ENCODE measurements at regions not wholly inside any gene's neighbourhood (a gene's known extent, or its start where the extent isn't known, plus 50 kb on each side); places are given as distances from the start of the nearest gene placed in this dataset.

DNA sequence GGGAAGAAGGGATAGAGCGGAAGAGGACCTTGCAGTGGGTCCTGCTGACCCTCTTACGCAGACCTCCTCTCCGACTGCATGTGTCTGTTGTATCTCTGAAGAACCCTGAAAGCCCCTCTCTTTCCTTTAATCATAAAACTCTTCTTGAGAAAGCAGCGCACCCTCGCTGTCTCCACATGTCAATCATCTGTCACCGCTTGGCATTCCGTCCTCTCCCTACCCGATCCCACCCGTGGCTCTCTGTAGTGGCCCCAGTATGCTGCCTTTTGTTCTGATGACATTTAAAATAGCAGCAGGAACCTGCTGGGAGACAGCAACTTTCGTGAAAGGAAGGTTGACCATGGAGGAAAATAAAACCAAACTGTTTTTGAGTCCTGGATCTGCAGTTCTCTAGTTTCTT is 582.9 kb upstream of the SALL3 start:
- TF ChIP-seq JUND (IDR thresholded peaks at IDR 0.05; ENCODE audit: low read depth), result no peak
- in situ Hi-C loops (cut with HindIII; ENCODE audit: low pct_unique_long_range_greater_than_20kb, low sequenced_read_pairs), result no loop called here
- no peak for DNase-seq (ENCODE audit: low read depth in 1 of 2, low spot score in 1 of 2)

DNA sequence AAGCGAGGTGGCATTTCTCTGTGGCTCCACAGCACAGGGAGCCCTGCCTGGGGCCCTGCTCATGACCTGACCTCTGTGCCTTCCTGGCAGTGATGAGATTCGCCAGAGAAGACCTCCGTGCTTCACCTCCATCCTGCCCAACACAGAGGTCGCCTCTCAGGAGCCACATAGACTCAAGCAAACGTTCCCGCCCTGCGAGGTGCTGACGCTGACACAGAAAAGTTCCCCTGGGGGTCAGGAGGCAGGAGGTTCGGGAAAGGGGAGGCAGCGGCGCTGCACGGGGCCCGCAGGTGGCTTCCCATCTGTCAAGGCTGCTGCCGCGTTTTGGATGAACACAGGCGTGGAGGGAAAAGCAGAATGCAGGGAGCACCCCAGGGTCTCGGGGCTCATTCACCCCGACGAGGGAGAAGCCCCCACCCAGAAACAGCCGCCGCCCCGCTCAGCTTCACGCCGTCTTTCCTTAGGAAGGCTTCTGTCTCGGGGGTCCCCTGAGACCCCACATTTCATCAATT is 579.6 kb upstream of the SALL3 start:
- TF ChIP-seq JUND (IDR thresholded peaks at IDR 0.05; ENCODE audit: low read depth), result no peak
- no peak for DNase-seq (ENCODE audit: low read depth in 1 of 2, low spot score in 1 of 2)
- in situ Hi-C loops (cut with HindIII; ENCODE audit: low pct_unique_long_range_greater_than_20kb, low sequenced_read_pairs), result no loop called here

DNA sequence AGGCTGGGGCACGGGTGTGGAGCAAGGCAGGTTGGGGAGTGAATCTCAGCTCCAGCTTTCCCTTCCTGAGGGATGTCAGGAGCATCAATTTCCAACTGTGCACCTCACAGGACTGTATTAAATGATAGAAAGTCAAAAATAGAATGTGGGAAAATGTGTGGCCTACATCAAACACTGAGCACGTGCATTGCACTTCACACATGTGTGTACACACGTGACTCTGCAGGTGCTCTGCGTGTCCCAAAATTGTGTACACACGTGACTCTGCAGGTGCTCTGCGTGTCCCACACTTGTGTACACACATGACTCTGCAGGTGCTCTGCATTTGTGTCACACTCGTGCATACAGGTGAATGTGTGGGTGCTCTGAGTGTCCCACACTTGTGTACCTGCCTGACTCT is 577.2 kb upstream of the SALL3 start:
- in situ Hi-C loops (cut with HindIII; ENCODE audit: low pct_unique_long_range_greater_than_20kb, low sequenced_read_pairs), result no loop called here
- no peak for DNase-seq (ENCODE audit: low read depth in 1 of 2, low spot score in 1 of 2)
- no peak for TF ChIP-seq JUND (IDR thresholded peaks at IDR 0.05; ENCODE audit: low read depth)

DNA sequence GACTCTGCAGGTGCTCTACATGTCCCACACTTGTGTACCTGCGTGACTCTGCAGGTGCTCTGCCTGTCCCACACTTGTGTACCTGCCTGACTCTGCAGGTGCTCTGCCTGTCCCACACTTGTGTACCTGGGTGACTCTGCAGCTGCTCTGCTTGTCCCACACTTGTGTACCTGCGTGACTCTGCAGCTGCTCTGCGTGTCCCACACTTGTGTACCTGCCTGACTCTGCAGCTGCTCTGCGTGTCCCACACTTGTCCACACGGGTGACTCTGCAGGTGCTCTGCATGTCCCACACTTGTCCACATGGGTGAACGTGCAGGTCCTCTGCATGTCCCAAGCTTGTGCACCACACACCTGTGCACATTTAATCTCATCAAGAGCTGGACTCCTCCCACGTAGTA is 576.7 kb upstream of the SALL3 start:
- DNase-seq (ENCODE audit: low read depth in 1 of 2, low spot score in 1 of 2), result no peak
- in situ Hi-C loops (cut with HindIII; ENCODE audit: low pct_unique_long_range_greater_than_20kb, low sequenced_read_pairs), result no loop called here
- TF ChIP-seq JUND (IDR thresholded peaks at IDR 0.05; ENCODE audit: low read depth), result no peak

DNA sequence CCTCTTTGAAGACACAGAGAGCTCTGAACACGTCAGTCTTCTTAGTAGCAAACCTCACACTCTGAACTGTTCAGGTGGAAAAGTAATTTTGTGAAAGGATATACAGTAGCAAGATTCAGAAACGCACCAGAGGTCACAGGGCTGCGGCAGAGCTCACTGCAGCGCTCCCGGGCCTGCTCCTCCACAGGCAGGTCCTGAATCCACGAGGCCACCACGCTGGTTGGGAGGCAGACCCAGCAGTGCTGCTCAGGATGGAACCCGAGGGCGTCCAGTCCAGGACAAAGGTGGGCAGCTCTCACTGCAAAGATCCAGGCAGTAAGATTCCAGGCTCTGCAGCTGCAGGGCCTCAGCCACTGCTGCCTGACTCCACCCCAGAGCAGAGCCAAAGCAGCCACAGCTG is 576.2 kb upstream of the SALL3 start:
- DNase-seq (ENCODE audit: low read depth in 1 of 2, low spot score in 1 of 2), result no peak
- in situ Hi-C loops (cut with HindIII; ENCODE audit: low pct_unique_long_range_greater_than_20kb, low sequenced_read_pairs), result no loop called here
- TF ChIP-seq JUND (IDR thresholded peaks at IDR 0.05; ENCODE audit: low read depth), result no peak

DNA sequence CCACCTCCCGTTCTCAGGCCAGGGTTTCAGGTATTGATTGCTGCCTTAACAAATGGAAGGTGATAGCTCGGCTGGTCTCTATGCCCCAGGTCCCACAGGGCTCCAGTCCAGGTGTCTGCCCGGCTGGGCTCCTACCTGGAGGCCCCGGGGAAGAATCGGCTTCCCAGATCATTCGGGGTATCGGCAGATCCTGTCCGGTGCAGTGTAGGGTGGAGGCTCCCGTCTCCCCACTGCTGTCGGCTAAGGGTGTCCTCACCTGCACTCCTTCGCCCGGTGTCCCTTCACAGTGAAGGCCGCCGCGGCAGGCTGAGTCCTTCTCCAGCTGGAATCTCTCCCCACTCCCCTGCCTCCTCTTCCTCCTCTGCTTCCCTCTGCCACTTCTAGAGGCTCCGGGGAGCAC is 573.9 kb upstream of the SALL3 start:
- in situ Hi-C loops (cut with HindIII; ENCODE audit: low pct_unique_long_range_greater_than_20kb, low sequenced_read_pairs), result no loop called here
- no peak for TF ChIP-seq JUND (IDR thresholded peaks at IDR 0.05; ENCODE audit: low read depth)
- DNase-seq (ENCODE audit: low read depth in 1 of 2, low spot score in 1 of 2), result no peak

DNA sequence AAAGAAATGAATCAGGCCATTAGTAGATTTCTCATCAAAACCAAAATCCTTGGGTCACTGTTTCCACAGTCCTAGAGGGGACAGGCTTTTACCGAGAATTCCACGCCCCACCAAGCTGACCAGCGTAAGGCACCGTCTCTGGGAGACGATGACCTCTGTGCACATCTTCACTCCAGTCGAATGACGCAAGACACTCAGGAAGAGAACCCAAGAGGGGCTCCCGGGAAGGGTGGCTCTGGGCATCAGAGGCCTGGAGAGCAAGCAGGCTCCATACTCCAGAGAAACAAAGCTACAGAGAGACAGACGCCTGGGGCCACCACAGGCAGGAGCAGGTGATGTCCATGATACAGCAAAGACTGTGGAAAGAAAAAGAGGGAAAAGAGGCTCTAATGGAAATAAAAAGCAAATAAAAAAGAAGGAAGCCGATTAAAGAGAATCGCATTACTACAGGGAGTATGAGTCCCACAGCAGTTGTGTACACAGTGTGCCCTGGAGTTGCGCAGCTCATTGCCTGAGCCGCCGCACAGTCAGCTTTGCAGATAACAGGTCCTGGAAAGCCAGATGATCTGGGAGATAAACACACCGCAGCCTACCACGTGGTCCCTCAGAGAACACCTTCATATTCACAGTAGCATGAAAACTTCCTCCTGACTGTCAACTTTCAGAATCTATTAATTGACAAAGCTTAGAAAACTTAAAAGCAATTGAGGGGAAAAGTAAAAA is 572.7 kb upstream of the SALL3 start:
- in situ Hi-C loops (cut with HindIII; ENCODE audit: low pct_unique_long_range_greater_than_20kb, low sequenced_read_pairs), result no loop called here
- DNase-seq (ENCODE audit: low read depth in 1 of 2, low spot score in 1 of 2), result no peak
- no peak for TF ChIP-seq JUND (IDR thresholded peaks at IDR 0.05; ENCODE audit: low read depth)

DNA sequence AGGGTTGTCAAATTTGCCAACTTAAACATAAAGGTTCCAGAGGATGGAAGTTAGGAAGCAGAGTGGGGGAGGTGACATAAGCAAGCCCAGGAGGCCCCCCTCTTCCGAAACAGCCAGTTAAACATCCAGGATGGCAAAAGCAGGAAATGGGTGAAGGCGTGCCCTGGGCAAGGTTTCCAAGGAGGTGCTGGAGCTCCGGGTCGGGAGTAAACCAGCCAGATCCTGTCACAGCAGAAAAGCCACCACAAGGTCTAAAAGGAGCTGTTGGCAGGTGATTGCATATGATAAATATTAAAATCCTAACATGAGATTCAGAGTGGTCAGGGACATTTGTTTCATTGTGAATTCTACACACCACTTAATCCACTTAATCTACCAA is 572.2 kb upstream of the SALL3 start:
- in situ Hi-C loops (cut with HindIII; ENCODE audit: low pct_unique_long_range_greater_than_20kb, low sequenced_read_pairs), result no loop called here
- TF ChIP-seq JUND (IDR thresholded peaks at IDR 0.05; ENCODE audit: low read depth), result no peak
- no peak for DNase-seq (ENCODE audit: low read depth in 1 of 2, low spot score in 1 of 2)

DNA sequence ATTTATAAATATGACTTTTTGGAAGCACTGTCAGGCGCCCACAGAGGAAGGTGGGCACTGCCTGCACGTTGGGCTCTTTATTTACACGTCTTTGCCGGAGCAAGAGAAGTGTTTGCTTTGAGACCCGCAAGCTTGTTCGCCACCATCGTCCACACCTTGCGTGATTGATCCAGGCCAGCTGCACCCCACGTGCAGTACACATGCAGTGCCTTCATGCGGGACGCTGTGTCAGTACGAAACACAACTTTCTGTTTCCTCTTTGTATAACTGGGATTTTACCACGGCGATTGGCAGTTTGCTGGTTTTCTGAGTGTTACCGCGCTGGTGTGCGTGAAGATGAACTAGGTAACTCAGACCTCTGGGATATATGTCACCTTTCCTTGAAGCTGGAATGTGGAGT is 571.0 kb upstream of the SALL3 start:
- in situ Hi-C loops (cut with HindIII; ENCODE audit: low pct_unique_long_range_greater_than_20kb, low sequenced_read_pairs), result no loop called here
- TF ChIP-seq JUND (IDR thresholded peaks at IDR 0.05; ENCODE audit: low read depth), result no peak
- no peak for DNase-seq (ENCODE audit: low read depth in 1 of 2, low spot score in 1 of 2)

DNA sequence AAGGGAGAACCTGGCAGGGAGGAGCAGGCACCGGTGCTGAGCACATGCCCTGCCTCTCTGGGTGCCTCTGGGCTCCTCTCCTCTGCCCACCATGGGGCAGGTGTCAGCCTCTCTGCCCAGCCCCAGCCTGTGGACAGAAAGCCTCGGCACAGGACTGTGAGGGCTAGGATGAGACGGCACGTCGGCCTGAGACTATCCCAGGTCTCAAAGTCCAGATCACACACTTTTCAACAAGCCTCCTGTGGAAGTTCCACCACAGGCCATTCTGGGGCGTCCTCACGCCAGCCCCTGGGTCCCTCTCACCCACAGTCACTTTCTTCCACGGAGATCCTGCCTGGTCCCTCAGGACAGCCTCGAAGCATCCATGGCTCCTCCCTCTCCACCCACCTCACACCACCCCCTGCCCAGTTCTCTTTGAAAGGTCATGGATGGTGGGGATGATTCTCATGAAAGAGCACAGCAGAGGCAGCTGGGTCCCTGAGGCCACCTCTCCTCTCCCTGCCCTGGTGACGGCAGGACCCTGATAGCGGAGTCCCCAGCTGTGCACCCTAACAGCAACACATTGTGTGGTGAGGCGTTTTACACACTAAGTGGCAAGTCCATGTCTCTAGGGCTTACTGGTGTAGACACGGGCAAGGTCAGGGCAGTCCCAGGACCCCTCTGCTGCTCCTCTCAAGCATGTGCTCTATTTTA is 569.4 kb upstream of the SALL3 start:
- TF ChIP-seq JUND (IDR thresholded peaks at IDR 0.05; ENCODE audit: low read depth), result no peak
- in situ Hi-C loops (cut with HindIII; ENCODE audit: low pct_unique_long_range_greater_than_20kb, low sequenced_read_pairs), result no loop called here

DNA sequence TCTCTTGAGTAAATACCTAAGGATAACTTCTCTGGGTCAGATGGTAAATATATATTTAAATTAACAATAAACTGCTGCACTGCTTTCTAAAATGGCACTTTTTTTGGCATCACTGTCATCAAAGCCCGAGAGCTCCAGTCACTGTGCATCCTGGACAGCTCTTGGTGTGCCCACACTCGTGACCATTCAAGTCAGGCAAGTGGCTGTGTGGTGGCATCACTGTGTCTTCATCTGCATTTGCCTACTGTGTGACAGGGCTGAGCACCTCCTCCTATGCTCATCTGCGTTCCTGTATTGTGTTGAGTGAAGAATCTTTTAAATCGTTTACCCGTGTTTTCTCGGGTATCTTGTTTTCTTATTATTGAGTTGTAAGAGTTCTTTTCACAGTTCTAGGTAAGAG is 568.1 kb upstream of the SALL3 start:
- peak in 1 of 2 experiments; percentile 1 for DNase-seq (ENCODE audit: low read depth in 1 of 2, low spot score in 1 of 2)
- in situ Hi-C loops (cut with HindIII; ENCODE audit: low pct_unique_long_range_greater_than_20kb, low sequenced_read_pairs), result no loop called here

More for the DNA sequence above, 569.4 kb upstream of the SALL3 start:
- no peak for DNase-seq (ENCODE audit: low read depth in 1 of 2, low spot score in 1 of 2)

DNA sequence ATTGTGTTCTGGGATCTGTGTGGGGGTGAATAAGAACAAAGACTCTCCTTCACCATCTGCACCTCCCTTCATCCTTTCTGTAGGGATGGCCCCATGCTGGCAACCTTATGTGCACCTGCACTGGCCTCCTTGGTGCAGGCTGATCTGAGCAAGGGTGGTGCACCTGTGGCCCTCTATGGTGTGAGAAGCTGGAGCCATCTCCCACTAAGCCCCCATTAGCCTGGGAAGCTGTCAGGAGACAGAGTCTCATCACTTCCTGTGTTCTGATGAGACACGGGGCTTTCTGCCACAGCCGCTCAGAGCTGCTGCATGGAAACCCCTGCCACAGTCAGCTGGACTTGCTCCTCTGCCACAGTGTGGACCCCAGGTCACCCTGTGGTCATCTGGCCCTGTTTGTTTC is 565.3 kb upstream of the SALL3 start:
- in situ Hi-C loops (cut with HindIII; ENCODE audit: low pct_unique_long_range_greater_than_20kb, low sequenced_read_pairs), result no loop called here

More for the DNA sequence above, 568.1 kb upstream of the SALL3 start:
- TF ChIP-seq JUND (IDR thresholded peaks at IDR 0.05; ENCODE audit: low read depth), result no peak

DNA sequence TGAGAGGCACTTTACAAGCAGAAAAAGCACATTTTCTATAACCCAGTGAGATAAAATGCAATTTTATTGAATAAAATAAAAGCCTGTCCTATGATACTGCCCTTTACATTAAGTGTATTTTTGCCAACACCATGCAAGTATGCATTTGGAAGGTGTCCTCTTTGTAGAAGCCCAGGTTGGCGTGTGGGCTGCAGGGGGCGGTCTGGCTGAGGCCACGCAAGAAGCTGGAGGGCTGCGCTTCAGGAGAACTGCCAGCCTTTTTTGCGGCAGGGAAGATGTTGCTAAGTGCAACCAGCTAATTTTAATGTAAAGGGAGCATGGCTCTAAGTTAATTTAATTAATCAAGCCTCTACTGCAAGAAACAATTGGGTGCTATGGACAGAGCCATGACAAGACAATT is 562.8 kb upstream of the SALL3 start:
- no peak for TF ChIP-seq JUND (IDR thresholded peaks at IDR 0.05; ENCODE audit: low read depth)
- DNase-seq (ENCODE audit: low read depth in 1 of 2, low spot score in 1 of 2), result no peak
- in situ Hi-C loops (cut with HindIII; ENCODE audit: low pct_unique_long_range_greater_than_20kb, low sequenced_read_pairs), result no loop called here

More for the DNA sequence above, 565.3 kb upstream of the SALL3 start:
- TF ChIP-seq JUND (IDR thresholded peaks at IDR 0.05; ENCODE audit: low read depth), result no peak
- DNase-seq (ENCODE audit: low read depth in 1 of 2, low spot score in 1 of 2), result no peak

Measured in T47D (cell line).